CD4-positive, alpha-beta T cell treated with Interferon alpha-2 for 1 hour (primary cell): ENCODE measurements at regions not wholly inside any gene's neighbourhood (a gene's known extent, or its start where the extent isn't known, plus 50 kb on each side); places are given as distances from the start of the nearest gene placed in this dataset.
"Not testable (repeated sequence)": the region's sequence is repeated elsewhere in the genome, so short reads cannot be mapped to it uniquely, and the experiment has no call there.

Source experiments
- DNase-seq, 2 donors: peaks; one replicate each; pipeline ENCODE4 v3.0.0-alpha.2; 2020 to 2022

- no peak for DNase-seq
These were observed 262.6 kb downstream of the STIM2 start for GRCh38 chr4:27123123-27123768.

- DNase-seq = no peak
These were observed 263.1 kb downstream of the STIM2 start for GRCh38 chr4:27123769-27124124.

- not testable (repeated sequence) for DNase-seq
These were observed 266.3 kb downstream of the STIM2 start for GRCh38 chr4:27126895-27127294.

- no peak for DNase-seq
These were observed 267.8 kb downstream of the STIM2 start for GRCh38 chr4:27128443-27128842.

GRCh38 chr4:27129871-27130366 lies 269.3 kb downstream of the STIM2 start:
- DNase-seq = no peak

GRCh38 chr4:27132497-27132896 lies 271.9 kb downstream of the STIM2 start:
- DNase-seq = no peak

GRCh38 chr4:27140486-27140885 lies 279.8 kb downstream of the STIM2 start:
- DNase-seq = no peak

- no peak for DNase-seq
These were observed 280.9 kb downstream of the STIM2 start for GRCh38 chr4:27141530-27141929.

GRCh38 chr4:27142841-27143240 lies 282.2 kb downstream of the STIM2 start:
- no peak for DNase-seq

- no peak for DNase-seq
These were observed 285.0 kb downstream of the STIM2 start for GRCh38 chr4:27145597-27145996.

- DNase-seq = no peak
These were observed 287.7 kb downstream of the STIM2 start for GRCh38 chr4:27148211-27148895.

- no peak for DNase-seq
These were observed 289.0 kb downstream of the STIM2 start for GRCh38 chr4:27149541-27150212.

- DNase-seq = no peak
These were observed 292.1 kb downstream of the STIM2 start for GRCh38 chr4:27152703-27153102.

- no peak for DNase-seq
These were observed 294.1 kb downstream of the STIM2 start for GRCh38 chr4:27154706-27155105.

- no peak for DNase-seq
These were observed 300.6 kb downstream of the STIM2 start for GRCh38 chr4:27161191-27161590.

- DNase-seq = no peak
These were observed 308.1 kb downstream of the STIM2 start for GRCh38 chr4:27168783-27169182.

- DNase-seq = no peak
These were observed 312.6 kb downstream of the STIM2 start for GRCh38 chr4:27173280-27173679.

GRCh38 chr4:27176400-27176799 lies 315.8 kb downstream of the STIM2 start:
- no peak for DNase-seq

- no peak for DNase-seq
These were observed 316.2 kb downstream of the STIM2 start for GRCh38 chr4:27176881-27177280.

- no peak for DNase-seq
These were observed 317.4 kb downstream of the STIM2 start for GRCh38 chr4:27178061-27178460.

- DNase-seq = no peak
These were observed 321.1 kb downstream of the STIM2 start for GRCh38 chr4:27181693-27182092.

- DNase-seq = no peak
These were observed 321.6 kb downstream of the STIM2 start for GRCh38 chr4:27182211-27182610.

GRCh38 chr4:27184508-27185155 lies 324.0 kb downstream of the STIM2 start:
- DNase-seq = no peak

GRCh38 chr4:27186710-27187109 lies 326.1 kb downstream of the STIM2 start:
- no peak for DNase-seq
